H9 (cell line): ENCODE measurements at regions not wholly inside any gene's neighbourhood (a gene's known extent, or its start where the extent isn't known, plus 50 kb on each side); places are given as distances from the start of the nearest gene placed in this dataset.

Experiments used
- DNase-seq: peaks from one replicate; pipeline ENCODE4 v3.0.0-alpha.2; 2017
- H2AFZ ChIP-seq: one replicate; pipeline ENCODE4 v1.6.1; 2013; ENCODE audit warnings: mild to moderate bottlenecking, low read length, control low read depth, moderate library complexity
- H2AK5ac ChIP-seq: 2 replicates; pipeline ENCODE4 v1.6.1; 2013; ENCODE audit warnings: low read length, control low read depth, mixed read lengths; ENCODE audit not compliant: insufficient read length
- H2BK120ac ChIP-seq: one replicate; pipeline ENCODE4 v1.6.1; 2013; ENCODE audit warnings: low read depth, mild to moderate bottlenecking, low read length, control low read depth, inconsistent platforms; ENCODE audit not compliant: poor library complexity, severe bottlenecking
- H2BK12ac ChIP-seq: 2 replicates; pipeline ENCODE4 v1.6.1; 2013; ENCODE audit warnings: low read length, control low read depth, mixed read lengths, low read depth; ENCODE audit not compliant: insufficient read length
- H2BK15ac ChIP-seq: 2 replicates; pipeline ENCODE4 v1.6.1; 2013; ENCODE audit warnings: low read depth, low read length, control low read depth
- H2BK20ac ChIP-seq: one replicate; pipeline ENCODE4 v1.6.1; 2013; ENCODE audit warnings: low read depth, mild to moderate bottlenecking, low read length, control low read depth, inconsistent platforms; ENCODE audit not compliant: poor library complexity, severe bottlenecking
- H2BK5ac ChIP-seq: 2 replicates; pipeline ENCODE4 v1.6.1; 2013; ENCODE audit warnings: low read length, control low read depth, mixed read lengths; ENCODE audit not compliant: insufficient read length
- H3K14ac ChIP-seq: 2 replicates; pipeline ENCODE4 v1.6.1; 2013; ENCODE audit warnings: low read length, control low read depth; ENCODE audit not compliant: insufficient read depth
- H3K18ac ChIP-seq: 2 replicates; pipeline ENCODE4 v1.6.1; 2013; ENCODE audit warnings: low read depth, mild to moderate bottlenecking, mixed read lengths, low read length, control low read depth; ENCODE audit not compliant: insufficient read length
- H3K23ac ChIP-seq: 2 replicates; pipeline ENCODE4 v1.6.1; 2013; ENCODE audit warnings: low read length, control low read depth, mixed read lengths, low read depth; ENCODE audit not compliant: insufficient read length
- H3K23me2 ChIP-seq: 2 replicates; pipeline ENCODE4 v1.6.1; 2013; ENCODE audit warnings: low read depth, mild to moderate bottlenecking, mixed read lengths, low read length, control low read depth; ENCODE audit not compliant: insufficient read length, poor library complexity, severe bottlenecking
- H3K27ac ChIP-seq: 2 replicates; pipeline ENCODE4 v1.5.1; 2013; ENCODE audit warnings: low read length, control low read depth, mixed read lengths, low read depth; ENCODE audit not compliant: insufficient read length
- H3K27me3 ChIP-seq: 2 replicates; pipeline ENCODE4 v1.6.1; 2013; ENCODE audit warnings: low read length, control low read depth, inconsistent platforms; ENCODE audit not compliant: insufficient read depth
- H3K4ac ChIP-seq: 2 replicates; pipeline ENCODE4 v1.6.1; 2013; ENCODE audit warnings: low read depth, mild to moderate bottlenecking, control low read depth, inconsistent platforms, low read length, moderate library complexity
- H3K4me1 ChIP-seq: 2 replicates; pipeline ENCODE4 v1.6.1; 2013; ENCODE audit warnings: low read length, control low read depth, inconsistent platforms; ENCODE audit not compliant: insufficient read depth
- H3K4me2 ChIP-seq: 2 replicates; pipeline ENCODE4 v1.6.1; 2013; ENCODE audit warnings: low read length, control low read depth, mixed read lengths; ENCODE audit not compliant: insufficient read length, insufficient read depth
- H3K56ac ChIP-seq: 2 replicates; pipeline ENCODE4 v1.6.1; 2013; ENCODE audit warnings: low read depth, mild to moderate bottlenecking, mixed read lengths, low read length, control low read depth; ENCODE audit not compliant: insufficient read length
- H3K79me1 ChIP-seq: 2 replicates; pipeline ENCODE4 v1.6.1; 2013; ENCODE audit warnings: low read depth, mild to moderate bottlenecking, moderate library complexity, low read length, control low read depth, inconsistent platforms; ENCODE audit not compliant: insufficient read depth, poor library complexity, severe bottlenecking
- H3K79me2 ChIP-seq: 2 replicates; pipeline ENCODE4 v1.6.1; 2013; ENCODE audit warnings: low read length, control low read depth, inconsistent platforms; ENCODE audit not compliant: insufficient read depth
- H3K9ac ChIP-seq: 2 replicates; pipeline ENCODE4 v1.6.1; 2013; ENCODE audit warnings: low read length, control low read depth, mixed read lengths; ENCODE audit not compliant: insufficient read length; ENCODE audit errors: extremely low read depth
- H3K9me3 ChIP-seq: one replicate; pipeline ENCODE4 v1.6.1; 2013; ENCODE audit warnings: low read depth, low read length, inconsistent platforms; ENCODE audit not compliant: control insufficient read depth
- H3T11ph ChIP-seq: one replicate; pipeline ENCODE4 v1.6.1; 2013; ENCODE audit warnings: mild to moderate bottlenecking, low read length, control low read depth, inconsistent platforms
- H4K20me1 ChIP-seq: one replicate; pipeline ENCODE4 v1.6.1; 2013; ENCODE audit not compliant: control insufficient read depth, insufficient read length, insufficient read depth
- H4K5ac ChIP-seq: 2 replicates; pipeline ENCODE4 v1.6.1; 2013; ENCODE audit warnings: low read depth, mild to moderate bottlenecking, mixed read lengths, low read length, control low read depth; ENCODE audit not compliant: insufficient read length
- H4K8ac ChIP-seq: replicated peaks from 2 replicates; pipeline ENCODE4 v1.6.1; 2013; ENCODE audit warnings: low read length, control low read depth, mixed read lengths, low read depth; ENCODE audit not compliant: insufficient read length
- H4K91ac ChIP-seq: 2 replicates; pipeline ENCODE4 v1.6.1; 2013; ENCODE audit warnings: low read depth, mild to moderate bottlenecking, moderate library complexity, mixed read lengths, low read length, control low read depth; ENCODE audit not compliant: insufficient read length
- H3K27ac Mint-ChIP-seq, 3 experiments: 2 replicates in 2 of 3; 3 replicates in 1 of 3; pipeline ENCODE4 v1.8.0; 2020 to 2021; ENCODE audit warnings: mixed read lengths in 3 of 3, mild to moderate bottlenecking in 1 of 3, moderate library complexity in 1 of 3
- H3K27me3 Mint-ChIP-seq: 2 replicates; pipeline ENCODE4 v1.8.0; 2021; ENCODE audit warnings: low read depth, mild to moderate bottlenecking, moderate library complexity, mixed read lengths
- H3K36me3 Mint-ChIP-seq, 3 experiments: 2 replicates in 2 of 3; 3 replicates in 1 of 3; pipeline ENCODE4 v1.8.0; 2020 to 2021; ENCODE audit warnings: low read depth in 3 of 3, mixed read lengths in 3 of 3; ENCODE audit not compliant: insufficient read depth in 1 of 3
- H3K4me1 Mint-ChIP-seq, 2 experiments: 2 replicates each; pipeline ENCODE4 v1.8.0; 2020; ENCODE audit warnings: mixed read lengths in 2 of 2
- H3K4me3 Mint-ChIP-seq, 2 experiments: 2 replicates in 1 of 2; 3 replicates in 1 of 2; pipeline ENCODE4 v1.8.0; 2020 to 2021; ENCODE audit warnings: mild to moderate bottlenecking in 2 of 2, mixed read lengths in 2 of 2, moderate library complexity in 1 of 2
- H3K9me3 Mint-ChIP-seq, 2 experiments: 2 replicates in 1 of 2; 3 replicates in 1 of 2; pipeline ENCODE4 v1.8.0; 2020; ENCODE audit warnings: mild to moderate bottlenecking in 2 of 2, mixed read lengths in 2 of 2, moderate library complexity in 1 of 2
- WGBS: extraction: QIAGEN DNeasy Blood & Tissue Kit; methylation state at CpG from one replicate; pipeline ENCODE4 v1.1.7; 2013; ENCODE audit warnings: missing lambda C conversion rate, low lambda C conversion rate, mixed read lengths; ENCODE audit not compliant: insufficient read length; ENCODE audit errors: extremely low coverage; 5-methylcytosine and 5-hydroxymethylcytosine counted together
- TF ChIP-seq, protein P1 (sequence below): fragments of 200-600 bp; sonication (generic); conservative IDR thresholded peaks from 3 replicates; pipeline ENCODE4 v1.8.0; 2021; ENCODE audit warnings: antibody characterized with exemption, mild to moderate bottlenecking

DNA sequence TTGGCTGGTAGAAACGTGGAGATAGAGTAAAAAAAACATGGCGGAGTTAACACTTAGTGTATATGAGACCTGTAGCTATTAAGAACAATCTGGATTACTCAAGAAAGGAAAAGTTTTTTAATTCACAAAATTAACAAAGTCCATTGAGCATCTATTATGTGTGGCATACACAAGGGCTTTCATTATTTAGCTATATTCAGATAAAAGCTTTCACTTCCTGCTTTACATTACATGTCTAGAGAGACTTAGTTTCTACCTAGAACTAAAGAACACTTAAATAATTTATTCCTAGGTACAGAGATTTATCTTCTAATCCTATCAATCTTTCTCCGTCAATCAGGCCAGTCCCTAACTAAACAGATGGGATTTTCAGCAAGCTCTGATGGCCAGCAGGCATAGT lies 196.0 kb upstream of the SLC39A10 start:
- Histone ChIP-seq H3K4me2 (no peak overlapping the region), H3K27me3 (no peaks in the 10 kb centered on the region), H2BK20ac (no peak overlapping the region), H3K4ac (no peak overlapping the region), H3K79me2 (no peaks in the 10 kb centered on the region), H2BK120ac (no peak overlapping the region), H3K18ac (no peak overlapping the region), H3K56ac (no peak overlapping the region), H2AK5ac (no peak overlapping the region), H4K91ac (no peak overlapping the region), H4K20me1 (no peaks in the 10 kb centered on the region), H2AFZ (no peak overlapping the region), H3K27ac (no peak overlapping the region), H2BK5ac (no peak overlapping the region), H3K79me1 (no peaks in the 10 kb centered on the region), H3K14ac (no peak overlapping the region), H2BK15ac (no peak overlapping the region), H3K23me2 (no peaks in the 10 kb centered on the region), H4K8ac (no peak overlapping the region), H2BK12ac (no peak overlapping the region), H3K23ac (no peak overlapping the region), H3T11ph (no peak overlapping the region), H3K9me3 (no peaks in the 10 kb centered on the region), H4K5ac (no peak overlapping the region), H3K9ac (no peak overlapping the region), H3K4me1 (no peaks in the 10 kb centered on the region)
- H3K4me1 Mint-ChIP-seq = no peaks in the 10 kb centered on the region
- H3K4me3 Mint-ChIP-seq = no peak overlapping the region
- DNase-seq = no peak
- H3K27ac Mint-ChIP-seq = no peak overlapping the region
- no peaks in the 10 kb centered on the region for H3K9me3 Mint-ChIP-seq
- WGBS = no CpG with 5 or more reads among the region's 3 CpGs
- TF ChIP-seq, protein P1, sequence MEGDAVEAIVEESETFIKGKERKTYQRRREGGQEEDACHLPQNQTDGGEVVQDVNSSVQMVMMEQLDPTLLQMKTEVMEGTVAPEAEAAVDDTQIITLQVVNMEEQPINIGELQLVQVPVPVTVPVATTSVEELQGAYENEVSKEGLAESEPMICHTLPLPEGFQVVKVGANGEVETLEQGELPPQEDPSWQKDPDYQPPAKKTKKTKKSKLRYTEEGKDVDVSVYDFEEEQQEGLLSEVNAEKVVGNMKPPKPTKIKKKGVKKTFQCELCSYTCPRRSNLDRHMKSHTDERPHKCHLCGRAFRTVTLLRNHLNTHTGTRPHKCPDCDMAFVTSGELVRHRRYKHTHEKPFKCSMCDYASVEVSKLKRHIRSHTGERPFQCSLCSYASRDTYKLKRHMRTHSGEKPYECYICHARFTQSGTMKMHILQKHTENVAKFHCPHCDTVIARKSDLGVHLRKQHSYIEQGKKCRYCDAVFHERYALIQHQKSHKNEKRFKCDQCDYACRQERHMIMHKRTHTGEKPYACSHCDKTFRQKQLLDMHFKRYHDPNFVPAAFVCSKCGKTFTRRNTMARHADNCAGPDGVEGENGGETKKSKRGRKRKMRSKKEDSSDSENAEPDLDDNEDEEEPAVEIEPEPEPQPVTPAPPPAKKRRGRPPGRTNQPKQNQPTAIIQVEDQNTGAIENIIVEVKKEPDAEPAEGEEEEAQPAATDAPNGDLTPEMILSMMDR = no peak
- no peaks in the 10 kb centered on the region for H3K27me3 Mint-ChIP-seq
- H3K36me3 Mint-ChIP-seq = no peaks in the 10 kb centered on the region
